ENCODE measurements at regions not wholly inside any gene's neighbourhood (a gene's known extent, or its start where the extent isn't known, plus 50 kb on each side); places are given as distances from the start of the nearest gene placed in this dataset.

DNA sequence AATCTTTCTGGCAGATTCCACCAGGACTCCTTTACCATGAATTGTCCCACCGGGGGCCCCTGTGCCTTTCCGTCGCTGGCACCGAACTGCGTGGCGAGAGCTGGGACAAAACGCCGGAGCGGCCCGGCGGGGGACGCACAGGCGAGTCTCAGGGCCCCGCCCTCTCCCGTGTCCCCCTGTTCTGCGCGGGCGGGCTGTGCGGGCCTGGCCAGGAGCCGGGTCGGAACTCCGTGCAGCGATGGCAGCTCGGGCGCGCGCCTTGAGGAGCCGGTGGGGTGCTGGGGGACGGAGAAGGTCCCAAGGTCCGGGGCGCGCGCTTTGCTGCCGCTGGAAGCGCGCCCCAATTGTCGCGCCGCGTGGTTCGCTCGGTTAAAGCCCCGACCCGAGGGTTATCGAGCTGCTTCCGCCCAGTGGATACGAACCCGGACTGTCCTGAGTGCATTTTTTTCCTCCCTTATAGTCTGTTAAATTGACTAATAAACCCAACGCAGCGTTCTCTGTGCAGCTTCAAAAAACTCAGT, 125.3 kb downstream of the TMEM174 start:
- ATAC-seq: no peak
- in situ Hi-C loops (cut with MboI; ENCODE audit: low sequenced_read_pairs in 4 of 4): no loop called here
- no peaks in the 10 kb centered on the region for H3K9me3 ChIP-seq

DNA sequence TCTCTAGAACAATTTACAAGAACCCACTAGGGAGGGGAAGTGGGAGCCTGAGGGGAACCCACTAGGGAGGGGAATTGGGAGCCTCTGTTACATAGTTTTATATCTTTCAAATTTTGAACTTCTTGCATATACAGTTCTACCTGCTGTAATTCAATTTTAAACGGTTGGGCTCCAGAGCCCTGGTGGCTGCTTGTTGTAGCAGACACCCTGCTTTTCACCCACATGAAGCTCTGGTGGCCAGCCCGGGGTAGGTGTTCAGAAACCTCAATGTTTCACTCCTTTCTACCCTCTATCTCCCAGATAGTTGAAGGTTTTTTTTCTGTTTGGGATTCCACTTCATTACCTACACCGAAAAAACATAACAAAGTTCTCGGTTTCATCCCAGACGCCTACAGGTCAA, 124.4 kb downstream of the TMEM174 start:
- DNase-seq (no peak), ATAC-seq (no peak)
- Histone ChIP-seq H3K4me3 (no peak overlapping the region), H3K27ac (no peak overlapping the region), H3K4me1 (peaks cover 7 to 16% of the 10 kb centered on the region in 2 donors), H3K36me3 (no peaks in the 10 kb centered on the region), H3K27me3 (peaks cover 63 to 70% (median 64%) of the 10 kb centered on the region in 3 donors), H3K9me3 (no peaks in the 10 kb centered on the region)
- in situ Hi-C loops (cut with MboI; ENCODE audit: low sequenced_read_pairs in 4 of 4) (no loop called here), intact Hi-C loops (cut with DNase I; ENCODE audit: low total_unique reads) (no loop called here)
- no peak for TF ChIP-seq POLR2A (IDR thresholded peaks at IDR 0.05)

More for the DNA sequence above, 125.3 kb downstream of the TMEM174 start:
- Histone ChIP-seq H3K36me3 (no peaks in the 10 kb centered on the region), H3K4me1 (peaks cover 7 to 16% of the 10 kb centered on the region in 2 donors), H3K4me3 (peak overlapping the region in 2 of 4 donors; percentile 0 to 27), H3K27me3 (peaks cover 72 to 79% (median 73%) of the 10 kb centered on the region in 3 donors), H3K27ac (no peak overlapping the region)
- DNase-seq: no peak
- TF ChIP-seq, protein P1, sequence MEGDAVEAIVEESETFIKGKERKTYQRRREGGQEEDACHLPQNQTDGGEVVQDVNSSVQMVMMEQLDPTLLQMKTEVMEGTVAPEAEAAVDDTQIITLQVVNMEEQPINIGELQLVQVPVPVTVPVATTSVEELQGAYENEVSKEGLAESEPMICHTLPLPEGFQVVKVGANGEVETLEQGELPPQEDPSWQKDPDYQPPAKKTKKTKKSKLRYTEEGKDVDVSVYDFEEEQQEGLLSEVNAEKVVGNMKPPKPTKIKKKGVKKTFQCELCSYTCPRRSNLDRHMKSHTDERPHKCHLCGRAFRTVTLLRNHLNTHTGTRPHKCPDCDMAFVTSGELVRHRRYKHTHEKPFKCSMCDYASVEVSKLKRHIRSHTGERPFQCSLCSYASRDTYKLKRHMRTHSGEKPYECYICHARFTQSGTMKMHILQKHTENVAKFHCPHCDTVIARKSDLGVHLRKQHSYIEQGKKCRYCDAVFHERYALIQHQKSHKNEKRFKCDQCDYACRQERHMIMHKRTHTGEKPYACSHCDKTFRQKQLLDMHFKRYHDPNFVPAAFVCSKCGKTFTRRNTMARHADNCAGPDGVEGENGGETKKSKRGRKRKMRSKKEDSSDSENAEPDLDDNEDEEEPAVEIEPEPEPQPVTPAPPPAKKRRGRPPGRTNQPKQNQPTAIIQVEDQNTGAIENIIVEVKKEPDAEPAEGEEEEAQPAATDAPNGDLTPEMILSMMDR (IDR thresholded peaks at IDR 0.05 in 4 of 5, conservative IDR thresholded peaks at IDR 0.05 in 1 of 5): no peak
- no peak for TF ChIP-seq POLR2A (IDR thresholded peaks at IDR 0.05)
- intact Hi-C loops (cut with DNase I; ENCODE audit: low total_unique reads): no loop called here

DNA sequence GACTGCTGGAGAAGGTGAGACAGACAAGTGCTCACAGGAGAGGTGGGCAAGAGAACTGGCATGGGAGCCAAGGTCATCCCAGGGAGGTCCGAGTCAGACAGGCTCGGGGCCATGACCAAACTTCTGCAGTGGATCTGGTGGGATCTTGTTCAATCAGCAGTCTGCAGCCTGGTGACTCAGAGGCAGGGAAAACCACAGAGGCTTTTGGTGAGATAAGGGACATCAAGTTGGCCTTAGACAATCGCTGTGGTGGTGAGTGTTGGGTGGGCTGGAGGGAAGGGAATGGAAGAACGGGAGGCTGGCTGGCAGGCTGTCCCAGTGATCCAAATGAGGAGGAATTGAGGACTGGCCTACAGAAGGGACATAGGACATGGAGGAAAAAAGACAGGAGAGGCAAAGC, 123.8 kb downstream of the TMEM174 start:
- ATAC-seq: no peak
- TF ChIP-seq, protein P1 (IDR thresholded peaks at IDR 0.05 in 4 of 5, conservative IDR thresholded peaks at IDR 0.05 in 1 of 5): no peak
- no peak for TF ChIP-seq POLR2A (IDR thresholded peaks at IDR 0.05)
- no peaks in the 10 kb centered on the region for H3K36me3 ChIP-seq
- H3K4me1 ChIP-seq: peaks cover 7 to 16% of the 10 kb centered on the region in 2 donors
- H3K4me3 ChIP-seq: no peak overlapping the region
- DNase-seq: no peak
- in situ Hi-C loops (cut with MboI; ENCODE audit: low sequenced_read_pairs in 4 of 4) (no loop called here), intact Hi-C loops (cut with DNase I; ENCODE audit: low total_unique reads) (no loop called here)
- peaks cover 57 to 64% (median 60%) of the 10 kb centered on the region in 3 donors for H3K27me3 ChIP-seq
- no peak overlapping the region for H3K27ac ChIP-seq
- no peaks in the 10 kb centered on the region for H3K9me3 ChIP-seq

DNA sequence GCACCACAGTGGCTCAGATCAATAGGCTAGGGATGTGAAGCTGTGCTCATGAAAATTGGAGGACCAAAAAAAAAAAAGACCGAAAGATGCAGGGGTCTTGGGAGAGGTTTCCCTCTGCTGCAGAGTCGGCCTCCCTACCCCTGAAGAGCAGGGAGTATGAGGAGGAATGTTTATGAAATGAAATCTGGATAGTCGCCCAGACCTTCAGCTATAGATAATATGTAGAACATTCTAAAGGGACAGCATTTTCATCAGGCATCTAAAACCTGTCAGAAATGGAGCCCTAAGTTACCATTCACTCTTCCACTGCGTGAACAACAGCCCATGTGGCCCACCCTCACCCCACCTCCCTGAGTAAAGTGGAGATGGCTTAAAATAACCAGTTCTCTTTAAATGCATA, 122.9 kb downstream of the TMEM174 start:
- H3K36me3 ChIP-seq: no peaks in the 10 kb centered on the region
- in situ Hi-C loops (cut with MboI; ENCODE audit: low sequenced_read_pairs in 4 of 4): no loop called here
- no peaks in the 10 kb centered on the region for H3K9me3 ChIP-seq
- H3K27ac ChIP-seq: no peak overlapping the region
- no peak for TF ChIP-seq POLR2A (IDR thresholded peaks at IDR 0.05)
- TF ChIP-seq, protein P1 (IDR thresholded peaks at IDR 0.05 in 4 of 5, conservative IDR thresholded peaks at IDR 0.05 in 1 of 5): no peak
- ATAC-seq (no peak), DNase-seq (no peak)
- peaks cover 49 to 55% (median 54%) of the 10 kb centered on the region in 3 donors for H3K27me3 ChIP-seq
- H3K4me1 ChIP-seq: peaks cover 7 to 16% of the 10 kb centered on the region in 2 donors
- H3K4me3 ChIP-seq: no peak overlapping the region
- intact Hi-C loops (cut with DNase I; ENCODE audit: low total_unique reads): no loop called here

DNA sequence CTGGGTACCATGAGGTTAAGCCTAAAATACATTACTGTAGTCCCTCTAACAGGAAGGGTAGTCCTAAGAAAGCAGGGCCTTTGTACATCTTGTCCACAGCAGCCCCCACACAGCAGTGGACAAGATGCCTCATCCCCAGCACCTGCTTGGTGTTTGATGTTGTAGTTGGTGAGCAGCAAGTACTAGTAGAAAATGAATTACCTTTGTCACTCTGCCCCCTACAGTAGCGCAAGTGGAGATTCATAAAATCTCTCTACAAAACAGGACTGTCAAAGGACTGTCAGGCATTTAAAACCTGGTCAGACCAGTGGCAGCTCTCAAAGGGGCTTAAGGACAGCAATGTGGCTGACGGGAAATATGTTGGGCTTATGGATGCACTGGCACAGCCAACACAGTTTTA, 122.5 kb downstream of the TMEM174 start:
- Histone ChIP-seq H3K36me3 (no peaks in the 10 kb centered on the region), H3K4me1 (peaks cover 7 to 14% of the 10 kb centered on the region in 2 donors), H3K27ac (no peak overlapping the region), H3K4me3 (no peak overlapping the region), H3K9me3 (no peaks in the 10 kb centered on the region), H3K27me3 (peaks cover 44 to 53% (median 50%) of the 10 kb centered on the region in 3 donors)
- ATAC-seq: no peak
- in situ Hi-C loops (cut with MboI; ENCODE audit: low sequenced_read_pairs in 4 of 4) (no loop called here), intact Hi-C loops (cut with DNase I; ENCODE audit: low total_unique reads) (no loop called here)
- TF ChIP-seq POLR2A (IDR thresholded peaks at IDR 0.05): no peak
- TF ChIP-seq, protein P1 (IDR thresholded peaks at IDR 0.05 in 4 of 5, conservative IDR thresholded peaks at IDR 0.05 in 1 of 5): peak in 1 of 5 experiments; percentile 14
- no peak for DNase-seq

Measured in gastrocnemius medialis (tissue), 4 donors.